GM12878 (cell line): ENCODE measurements at regions not wholly inside any gene's neighbourhood (a gene's known extent, or its start where the extent isn't known, plus 50 kb on each side); places are given as distances from the start of the nearest gene placed in this dataset.

Experiments used
- ATAC-seq: fragments of 200-7000 bp; cut with Tn5 transposase; 3 replicates; pipeline ENCODE4 v1.9.1; 2020; ENCODE audit warnings: mild to moderate bottlenecking, moderate library complexity
- BruUV-seq: library from RNA; stranded (reverse); fragments of 400-500 nt; replicated peaks from 2 replicates; lab custom pipeline; 2021; lab: Mats Ljungman, UMichigan
- CTCF ChIA-PET: fragments of 300-600 bp; sonication (Branson Sonifier 250); formaldehyde crosslinking; extraction: SDS; loops from one replicate; lab custom pipeline; 2021; ENCODE audit warnings: inconsistent platforms; lab: Yijun Ruan, JAX
- POLR2A ChIA-PET: fragments of 350-600 bp; formaldehyde crosslinking; extraction: SDS; loops from one replicate; lab custom pipeline; 2021; ENCODE audit warnings: inconsistent platforms; lab: Charles Lee
- RAD21 ChIA-PET: fragments of 300-600 bp; sonication (Branson Sonifier 250); formaldehyde crosslinking; loops from one replicate; lab custom pipeline; 2023; ENCODE audit warnings: antibody characterized with exemption; ENCODE audit not compliant: unreplicated experiment; lab: Charles Lee
- SMC1A ChIA-PET: fragments of 300-600 bp; sonication (Branson Sonifier 250); formaldehyde crosslinking; loops from one replicate; lab custom pipeline; 2023; ENCODE audit not compliant: unreplicated experiment, uncharacterized antibody; lab: Charles Lee
- DNase-seq: peaks from one replicate; pipeline ENCODE4 v3.0.0-alpha.2; 2011; ENCODE audit warnings: low read depth, low spot score
- FAIRE-seq: peaks from 3 replicates; lab custom pipeline; 2011; peaks lifted over from hg19 to GRCh38; lab: Jason Lieb, UNC
- H2AFZ ChIP-seq: 2 replicates; pipeline ENCODE4 v1.6.0; 2011; ENCODE audit warnings: low read depth, low read length, control low read depth; ENCODE audit not compliant: control insufficient read depth
- H3K27ac ChIP-seq: 2 replicates; pipeline ENCODE4 v1.5.1; 2011; ENCODE audit warnings: control low read depth; ENCODE audit not compliant: control insufficient read depth, insufficient read depth
- H3K27me3 ChIP-seq, 2 experiments: replicated peaks in 1 of 2; 2 replicates each; pipeline versions ENCODE4 v1.6.0 to v1.6.1; 2011; ENCODE audit warnings: low read length in 1 of 2; ENCODE audit not compliant: control insufficient read depth in 2 of 2, insufficient read depth in 2 of 2
- H3K36me3 ChIP-seq, 2 experiments: 2 replicates each; pipeline ENCODE4 v1.5.1; 2011; ENCODE audit warnings: low read length in 1 of 2; ENCODE audit not compliant: control insufficient read depth in 2 of 2, insufficient read depth in 2 of 2
- H3K4me1 ChIP-seq: 2 replicates; pipeline ENCODE4 v1.6.1; 2011; ENCODE audit warnings: mild to moderate bottlenecking, low read length, moderate library complexity, mixed read lengths; ENCODE audit not compliant: control insufficient read depth, insufficient read depth
- H3K4me2 ChIP-seq: 2 replicates; pipeline ENCODE4 v1.6.0; 2011; ENCODE audit warnings: control low read depth; ENCODE audit not compliant: control insufficient read depth, insufficient read depth
- H3K4me3 ChIP-seq: fragments of 200-600 bp; sonication (generic); 2 replicates; pipeline ENCODE4 v1.5.1; 2016
- H3K79me2 ChIP-seq: 2 replicates; pipeline ENCODE4 v1.6.0; 2011; ENCODE audit warnings: low read length; ENCODE audit not compliant: control insufficient read depth, insufficient read depth
- H3K9ac ChIP-seq: 2 replicates; pipeline ENCODE4 v1.8.0; 2011; ENCODE audit warnings: low read length, control low read depth, mixed read lengths; ENCODE audit not compliant: control insufficient read depth, insufficient read depth
- H3K9me3 ChIP-seq: replicated peaks from 3 replicates; pipeline ENCODE4 v1.5.1; 2011; ENCODE audit warnings: mild to moderate bottlenecking, low read length; ENCODE audit not compliant: control insufficient read depth, insufficient read depth
- H4K20me1 ChIP-seq: 2 replicates; pipeline ENCODE4 v1.6.0; 2011; ENCODE audit not compliant: control insufficient read depth, insufficient read depth
- HCFC1 ChIP-seq: fragments of 150-350 bp; IDR thresholded peaks from 2 replicates; pipeline ENCODE4 v1.6.1; 2014; ENCODE audit warnings: low read length
- HDAC6 ChIP-seq: fragments of 200-600 bp; sonication (generic); IDR thresholded peaks from one replicate; pipeline ENCODE4 v1.8.0; 2017; ENCODE audit warnings: antibody characterized with exemption; ENCODE audit not compliant: unreplicated experiment
- IRF4 ChIP-seq: IDR thresholded peaks from 2 replicates; pipeline ENCODE4 v1.6.1; 2011; ENCODE audit warnings: low read depth, low read length
- IRF5 ChIP-seq: fragments of 450-650 bp; IDR thresholded peaks from 2 replicates; pipeline ENCODE4 v1.6.1; 2017; ENCODE audit warnings: borderline replicate concordance
- KAT2A ChIP-seq: conservative IDR thresholded peaks from 2 replicates; pipeline ENCODE4 v1.6.1; 2011; ENCODE audit warnings: low read depth, low read length; ENCODE audit not compliant: control insufficient read depth
- NBN ChIP-seq: fragments of 450-650 bp; IDR thresholded peaks from 2 replicates; pipeline ENCODE4 v1.6.1; 2016
- NKRF ChIP-seq: fragments of 450-650 bp; conservative IDR thresholded peaks from 2 replicates; pipeline ENCODE4 v1.6.1; 2017; ENCODE audit warnings: mild to moderate bottlenecking, moderate library complexity
- NRF1 ChIP-seq: conservative IDR thresholded peaks from 2 replicates; pipeline ENCODE4 v1.6.1; 2011; ENCODE audit warnings: mild to moderate bottlenecking, low read depth, low read length, improper control_type of control experiment
- RB1 ChIP-seq: fragments of 450-650 bp; formaldehyde crosslinking; IDR thresholded peaks from 2 replicates; pipeline ENCODE4 v1.6.1; 2017; ENCODE audit warnings: mild to moderate bottlenecking, borderline replicate concordance
- RELA ChIP-seq: fragments of 450-650 bp; IDR thresholded peaks from 2 replicates; pipeline ENCODE4 v1.8.0; 2014; ENCODE audit warnings: borderline replicate concordance; ENCODE audit not compliant: partially characterized antibody
- SIN3A ChIP-seq: IDR thresholded peaks from 2 replicates; pipeline ENCODE4 v1.6.1; 2012; ENCODE audit warnings: low read depth, low read length, improper control_type of control experiment
- SUPT20H ChIP-seq: IDR thresholded peaks from 2 replicates; pipeline ENCODE4 v1.6.1; 2011; ENCODE audit warnings: low read depth, mild to moderate bottlenecking, low read length, moderate library complexity, borderline replicate concordance; ENCODE audit not compliant: control insufficient read depth
- TCF12 ChIP-seq: IDR thresholded peaks from 2 replicates; pipeline ENCODE4 v1.6.1; 2011; ENCODE audit warnings: low read depth, mild to moderate bottlenecking, low read length
- ZNF384 ChIP-seq: IDR thresholded peaks from 2 replicates; pipeline ENCODE4 v1.6.1; 2012; ENCODE audit warnings: low read depth, mild to moderate bottlenecking, low read length, improper control_type of control experiment, borderline replicate concordance
- WGBS: methylation state at CpG from one replicate; pipeline ENCODE4 v1.1.6; 2016; ENCODE audit warnings: low lambda C conversion rate; ENCODE audit not compliant: insufficient replicate concordance, insufficient coverage; ENCODE audit errors: missing lambda C conversion rate; 5-methylcytosine and 5-hydroxymethylcytosine counted together
- in situ Hi-C: fragments of 300-500 bp; cut with MboI; formaldehyde crosslinking; loops from 9 replicates; pipeline ENCODE4 v1.14.3; 2018; ENCODE audit warnings: mixed read lengths
- intact Hi-C: fragments of 100-400 bp; cut with micrococcal nuclease; formaldehyde crosslinking; loops from one replicate; pipeline ENCODE4 v1.14.2; 2022; ENCODE audit not compliant: unreplicated experiment

- in situ Hi-C loops: loop anchor here (10.0 kb wide), 1 partner anchor 694 kb away; no protein-coding TSS in a partner anchor
- no peak for FAIRE-seq
- no peak for ATAC-seq
Measured at GRCh38 chr2:851078-851477, 99.6 kb upstream of the SNTG2 start.

More at GRCh38 chr2:851078-851477, 99.6 kb upstream of the SNTG2 start:
- Histone ChIP-seq H3K4me1 (no peaks in the 10 kb centered on the region), H3K4me3 (no peak overlapping the region), H3K36me3 (no peaks in the 10 kb centered on the region), H3K27ac (no peak overlapping the region), H3K4me2 (no peak overlapping the region), H3K79me2 (no peaks in the 10 kb centered on the region), H3K9me3 (no peaks in the 10 kb centered on the region; the same call in 2 of the 3 replicates), H2AFZ (no peak overlapping the region), H4K20me1 (no peaks in the 10 kb centered on the region), H3K9ac (no peak overlapping the region), H3K27me3 (no peaks in the 10 kb centered on the region)
- DNase-seq: no peak
- ChIA-PET RAD21 (no interaction called here), SMC1A (no interaction called here), POLR2A (no interaction called here), CTCF (interaction anchor here (0.6 kb wide), 1 partner anchor 285 kb away, joined by 3 read pairs; no protein-coding TSS in a partner anchor)
- 28% methylated on average over 3 of the region's 3 CpGs for WGBS
- BruUV-seq: no TSS peak
- TF ChIP-seq RB1 (no peak), NKRF (no peak), NBN (no peak), HCFC1 (no peak), SUPT20H (no peak), KAT2A (no peak), TCF12 (no peak), IRF4 (no peak), RELA (no peak), IRF5 (no peak), SIN3A (no peak), HDAC6 (no peak), NRF1 (no peak), ZNF384 (no peak)
- intact Hi-C loops: loop anchor here (5.0 kb wide), 2 partner anchors 139 to 696 kb away; no protein-coding TSS in a partner anchor
